HG03565 (cell line): ENCODE measurements at regions not wholly inside any gene's neighbourhood (a gene's known extent, or its start where the extent isn't known, plus 50 kb on each side); places are given as distances from the start of the nearest gene placed in this dataset.
"Not testable (repeated sequence)": the region's sequence is repeated elsewhere in the genome, so short reads cannot be mapped to it uniquely, and the experiment has no call there.

ENCODE experiments used
- ATAC-seq: cut with Tn5 transposase; IDR thresholded peaks from one replicate; pipeline ENCODE4 v1.9.1; 2021; ENCODE audit warnings: mild to moderate bottlenecking, moderate library complexity; ENCODE audit not compliant: unreplicated experiment

DNA sequence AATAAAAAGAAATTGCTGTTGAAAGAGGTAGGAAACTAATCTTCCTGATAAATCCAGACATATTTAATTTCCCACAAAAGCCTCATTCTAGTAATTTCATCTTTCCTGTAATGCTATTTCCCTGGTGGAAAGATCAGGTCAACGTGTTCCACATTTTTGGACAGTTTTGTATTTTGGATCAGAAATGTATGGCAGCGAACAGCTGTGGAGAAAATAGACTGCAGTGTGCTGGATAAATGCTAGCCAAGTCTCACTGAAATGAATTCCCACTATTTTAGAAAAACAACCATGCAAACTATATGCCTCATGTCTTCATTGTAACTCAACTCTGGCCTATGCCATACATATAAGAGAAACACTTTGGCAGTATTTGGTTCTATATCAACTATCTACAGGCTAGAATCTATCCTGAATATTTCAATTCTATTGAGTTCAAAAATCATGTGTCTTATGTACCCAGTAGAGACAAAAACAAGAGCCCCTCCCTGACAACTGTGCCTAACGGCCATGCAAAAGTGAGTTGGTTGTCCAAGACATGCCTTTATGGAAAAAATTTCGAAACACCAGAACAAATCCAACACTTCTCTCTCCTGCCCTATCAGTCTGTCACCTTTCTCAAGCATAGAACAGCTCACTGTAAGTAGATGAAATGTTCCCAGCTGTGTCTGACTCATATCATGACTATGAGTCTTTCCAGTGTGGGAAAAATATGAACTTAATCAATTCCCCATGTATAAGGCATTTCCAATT, 191.3 kb upstream of the NREP start:
- no peak for ATAC-seq

DNA sequence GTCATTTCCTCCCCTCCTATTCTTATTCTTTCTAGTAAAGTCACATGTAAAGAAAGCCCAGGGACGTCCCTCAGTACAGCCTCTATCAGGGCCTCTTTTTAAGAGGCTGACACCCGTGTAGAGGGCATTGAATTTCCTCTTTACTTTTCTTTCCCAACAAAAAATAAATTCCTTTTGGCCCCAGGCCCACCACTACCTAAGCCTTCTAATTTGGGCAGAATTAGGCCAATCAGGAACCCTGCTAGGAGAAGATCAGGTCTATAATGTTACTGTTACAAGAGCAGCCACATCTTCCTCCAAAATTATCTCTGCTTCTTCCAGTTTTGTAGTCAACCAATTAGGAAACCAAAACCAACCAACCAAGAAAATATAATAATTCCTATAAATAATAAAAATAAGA, 189.6 kb upstream of the NREP start:
- ATAC-seq, result no peak

GRCh38 chr5:111945535-111945934, 188.5 kb upstream of the NREP start:
- ATAC-seq, result no peak

- ATAC-seq, result no peak
These were observed 185.8 kb upstream of the NREP start for GRCh38 chr5:111942661-111943401.

DNA sequence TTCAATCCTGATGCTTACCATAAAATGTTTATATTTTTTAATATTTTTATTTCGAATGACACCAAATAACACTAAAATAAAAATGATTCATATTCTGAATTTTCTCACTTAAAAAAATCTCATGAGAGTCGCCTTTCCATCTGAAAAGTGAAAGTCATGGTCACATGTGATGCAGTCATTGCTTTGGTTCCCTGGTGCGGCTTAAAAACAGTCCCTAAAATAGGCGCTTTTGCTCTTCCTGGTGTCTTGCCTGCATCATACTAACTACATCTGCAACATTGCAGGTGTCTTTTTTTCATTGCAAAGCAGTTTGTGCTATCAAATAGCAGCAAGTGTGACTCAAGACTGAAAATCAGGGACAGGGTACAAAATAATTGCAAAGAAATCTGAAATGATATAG, 185.2 kb upstream of the NREP start:
- no peak for ATAC-seq

- ATAC-seq, result no peak
These were observed 180.1 kb upstream of the NREP start for GRCh38 chr5:111937094-111937493.

DNA sequence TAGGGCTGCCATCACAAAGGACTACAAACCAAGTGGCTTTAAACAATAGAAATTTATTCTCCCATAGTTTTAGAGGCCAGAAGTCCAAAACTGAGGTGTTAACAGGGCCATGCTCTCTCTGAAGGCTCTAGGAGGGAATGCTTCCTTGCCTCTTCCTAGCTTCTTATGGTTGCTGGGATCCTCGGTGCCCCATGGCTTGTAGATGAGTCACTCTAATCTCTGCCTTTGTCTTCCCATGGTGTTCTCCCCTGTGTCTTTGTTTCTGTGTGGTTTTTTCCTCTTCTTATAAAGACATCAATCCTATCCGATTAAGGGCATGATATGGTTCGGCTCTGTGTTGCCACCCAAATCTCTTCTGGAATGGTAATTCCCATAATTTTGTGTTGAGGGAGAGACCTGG, 178.8 kb upstream of the NREP start:
- ATAC-seq, result no peak

DNA sequence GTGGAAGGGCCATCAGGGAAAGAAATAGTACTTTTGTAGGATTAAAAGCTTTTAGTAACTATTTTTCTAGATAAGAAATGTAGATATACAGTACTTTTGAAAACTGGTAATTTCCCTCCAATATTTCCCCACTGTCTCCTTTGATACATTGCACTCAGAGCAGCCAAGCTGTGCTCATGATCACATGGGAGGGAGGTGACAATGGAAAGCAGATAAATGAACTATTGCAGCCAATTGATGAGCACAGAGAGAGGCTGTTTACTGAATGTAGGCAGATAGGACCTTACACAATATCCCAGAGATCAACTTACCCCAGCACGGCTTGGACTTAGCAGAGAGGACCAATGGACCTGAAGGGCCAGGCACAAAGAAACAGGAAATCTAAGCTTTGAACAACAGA, 178.0 kb upstream of the NREP start:
- ATAC-seq, result no peak

DNA sequence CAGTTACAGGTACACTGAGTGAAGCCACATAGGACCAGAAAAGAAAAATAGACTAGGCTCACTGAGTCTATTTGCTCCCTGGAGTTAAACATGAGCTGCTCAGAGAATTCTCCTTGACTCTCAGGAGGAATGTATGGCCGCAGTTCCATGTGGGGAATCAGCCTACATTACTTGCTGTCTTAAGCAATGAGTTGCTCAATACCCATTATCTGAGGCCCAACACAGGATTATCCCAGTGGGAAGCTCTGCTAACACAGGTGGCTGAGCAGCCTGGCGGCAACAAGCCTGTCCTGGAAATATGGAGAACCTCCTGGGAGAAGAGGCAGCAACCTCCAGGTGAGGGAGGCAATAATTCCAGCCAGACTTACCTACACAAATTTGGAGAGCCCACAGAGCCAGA, 177.5 kb upstream of the NREP start:
- no peak for ATAC-seq

DNA sequence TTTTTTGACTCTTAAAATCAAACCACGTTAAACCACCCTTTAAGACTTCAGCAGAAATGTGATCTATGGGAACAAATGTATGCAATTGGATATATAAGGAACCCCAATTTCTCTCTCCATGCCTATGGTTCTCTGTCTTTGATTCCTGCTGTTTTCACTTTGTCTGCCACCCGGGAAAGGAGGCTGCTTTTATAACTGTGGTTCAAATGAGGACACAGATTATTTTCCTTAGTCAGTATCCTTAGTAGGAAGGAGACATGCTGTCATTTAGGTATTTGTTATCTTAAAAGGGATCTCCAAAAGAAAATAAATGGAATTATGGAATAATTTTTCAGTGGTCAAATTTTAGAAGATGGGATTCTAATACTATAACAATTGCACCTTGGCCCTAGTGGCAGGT, 176.1 kb upstream of the NREP start:
- ATAC-seq, result no peak

DNA sequence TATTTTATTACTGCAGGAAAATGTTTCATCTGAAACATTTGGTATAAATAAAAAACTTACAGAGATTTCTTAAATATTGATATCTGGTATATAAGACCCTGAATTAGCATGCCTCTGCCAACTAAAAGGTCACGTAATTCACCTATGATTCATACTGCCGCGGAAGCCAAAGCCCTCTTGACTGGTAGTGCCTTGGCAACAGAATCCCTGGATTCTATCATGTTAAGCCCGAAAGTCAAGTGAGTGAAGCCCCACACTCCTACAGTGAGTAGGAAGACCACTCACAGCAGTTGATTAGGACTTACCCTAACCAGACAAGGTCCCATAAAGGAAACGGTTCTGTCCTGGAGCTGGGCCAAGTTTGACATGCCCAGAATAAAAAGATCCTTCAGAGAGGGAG, 175.6 kb upstream of the NREP start:
- no peak for ATAC-seq

- no peak for ATAC-seq
These were observed 175.2 kb upstream of the NREP start for GRCh38 chr5:111932199-111932598.

- no peak for ATAC-seq
These were observed 174.7 kb upstream of the NREP start for GRCh38 chr5:111931655-111932054.

DNA sequence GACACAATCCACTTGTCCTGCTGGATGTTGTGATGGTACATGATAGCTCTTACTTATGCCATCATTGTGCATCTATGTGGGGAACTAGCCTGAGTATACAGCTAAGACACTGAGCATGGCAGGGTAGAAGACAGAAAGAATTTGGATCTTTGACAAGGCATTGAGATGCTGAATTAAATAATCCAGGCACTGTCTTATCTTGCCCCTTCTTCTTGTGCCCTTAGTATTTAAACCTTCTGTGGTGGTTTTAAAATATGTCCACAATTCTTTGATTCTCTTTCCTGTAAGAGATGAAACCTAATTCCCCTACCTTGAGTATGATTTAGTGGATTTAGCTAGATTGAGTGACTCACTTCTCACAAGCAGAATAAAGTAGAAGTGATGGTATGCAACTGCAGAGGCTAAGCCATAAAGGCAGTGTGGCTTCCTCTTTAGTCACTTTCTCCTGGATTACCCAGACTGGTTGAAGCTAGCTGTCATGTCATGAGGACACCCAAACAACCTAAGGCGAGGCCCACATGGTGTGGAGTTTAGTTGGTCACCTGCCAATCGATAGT, 174.0 kb upstream of the NREP start:
- no peak for ATAC-seq

DNA sequence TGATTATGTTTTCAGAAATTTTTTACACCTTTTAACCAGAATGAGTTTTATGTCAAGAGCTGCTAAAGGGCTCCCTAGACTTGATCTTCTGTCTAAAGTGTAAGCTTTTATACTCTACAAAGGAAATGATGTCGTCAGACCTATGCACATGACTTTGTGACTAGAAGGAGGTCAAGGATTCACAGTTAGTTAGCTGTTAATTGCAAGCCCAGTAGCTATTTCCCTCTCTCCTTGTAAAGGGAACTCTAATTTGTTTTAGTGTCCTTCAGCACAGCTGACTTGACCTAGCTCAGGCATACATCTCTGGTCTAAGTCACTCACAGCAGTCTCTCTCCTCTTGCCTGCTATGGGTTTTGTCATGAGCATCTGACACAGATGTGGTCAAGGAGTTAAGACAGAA, 173.5 kb upstream of the NREP start:
- no peak for ATAC-seq

- ATAC-seq, result no peak
These were observed 172.9 kb upstream of the NREP start for GRCh38 chr5:111929867-111930266.

DNA sequence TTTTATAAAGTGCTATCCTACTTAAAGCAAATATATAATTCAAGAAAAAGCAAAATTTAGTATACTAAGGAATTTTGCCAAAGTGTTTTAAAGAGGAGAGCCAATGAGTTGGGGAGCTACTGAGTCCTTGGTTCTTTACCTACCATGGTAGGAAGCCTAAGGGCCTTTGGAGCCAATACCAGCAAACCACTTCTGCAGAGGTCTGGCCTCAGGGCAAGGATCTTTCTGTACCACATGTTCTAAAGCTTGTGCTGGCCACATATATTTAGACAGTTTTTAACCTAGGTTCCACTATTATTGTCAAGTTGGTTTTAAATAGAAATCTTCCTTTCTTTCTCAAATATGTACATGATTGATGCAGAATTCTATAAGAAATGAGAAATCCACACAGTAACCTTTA, 172.3 kb upstream of the NREP start:
- ATAC-seq, result no peak

DNA sequence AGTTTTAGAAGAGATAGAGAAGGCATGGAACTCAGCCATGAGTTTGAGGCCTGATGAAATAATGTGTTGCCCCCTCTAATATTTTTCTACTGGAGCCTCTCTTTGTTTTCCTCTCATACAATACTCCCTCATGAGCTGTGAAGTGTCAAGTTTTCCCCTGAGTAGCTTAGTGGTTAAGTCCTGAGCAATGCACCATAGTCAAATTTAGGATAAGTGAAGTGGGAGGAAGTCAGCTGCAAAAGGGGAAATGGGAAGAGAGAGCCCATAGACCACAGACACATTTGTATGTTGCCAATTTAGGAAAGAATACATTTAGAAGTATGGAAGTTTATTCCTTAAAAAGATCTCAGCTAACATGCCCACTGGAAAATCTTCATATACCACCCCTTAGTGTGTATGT, 171.5 kb upstream of the NREP start:
- no peak for ATAC-seq

GRCh38 chr5:111927191-111927590, 170.2 kb upstream of the NREP start:
- ATAC-seq, result no peak

DNA sequence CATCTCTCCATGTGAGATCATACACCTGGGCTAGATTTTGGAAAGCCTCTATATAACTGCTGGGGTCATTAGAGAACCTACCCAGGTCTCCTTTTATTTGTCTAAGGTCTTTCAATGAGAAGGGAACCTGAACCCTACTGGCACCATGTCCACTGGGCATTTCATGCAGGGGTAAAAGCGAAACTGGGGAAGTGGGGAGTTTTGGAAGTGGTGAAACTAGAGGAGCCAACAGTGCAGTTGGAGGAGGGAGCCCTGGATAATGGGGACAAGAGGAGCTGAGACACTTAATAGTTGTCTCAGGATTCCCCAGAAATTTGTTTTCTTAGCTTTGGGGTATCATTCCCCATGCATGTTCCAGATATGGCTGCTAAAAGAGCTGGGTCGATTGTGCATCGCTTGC, 169.0 kb upstream of the NREP start:
- no peak for ATAC-seq

DNA sequence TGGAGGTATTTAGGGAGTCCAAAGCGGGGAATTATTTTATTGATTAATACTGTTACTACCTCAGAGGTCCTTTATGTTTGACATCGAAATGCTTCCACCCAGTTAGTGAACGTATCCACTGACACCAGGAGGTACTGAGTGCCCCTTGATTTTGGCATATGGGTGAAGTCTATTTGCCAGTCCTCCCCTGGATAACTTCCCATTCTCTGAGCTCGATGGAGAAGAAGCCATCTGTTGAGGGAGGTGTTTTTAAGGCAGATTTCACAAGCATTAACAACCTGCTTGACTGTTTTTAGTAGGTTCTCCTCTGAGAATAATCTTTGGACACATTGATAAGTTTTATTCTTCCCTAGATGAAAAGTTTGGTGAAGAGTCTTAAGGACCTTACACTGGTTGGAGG, 165.3 kb upstream of the NREP start:
- ATAC-seq, result no peak

DNA sequence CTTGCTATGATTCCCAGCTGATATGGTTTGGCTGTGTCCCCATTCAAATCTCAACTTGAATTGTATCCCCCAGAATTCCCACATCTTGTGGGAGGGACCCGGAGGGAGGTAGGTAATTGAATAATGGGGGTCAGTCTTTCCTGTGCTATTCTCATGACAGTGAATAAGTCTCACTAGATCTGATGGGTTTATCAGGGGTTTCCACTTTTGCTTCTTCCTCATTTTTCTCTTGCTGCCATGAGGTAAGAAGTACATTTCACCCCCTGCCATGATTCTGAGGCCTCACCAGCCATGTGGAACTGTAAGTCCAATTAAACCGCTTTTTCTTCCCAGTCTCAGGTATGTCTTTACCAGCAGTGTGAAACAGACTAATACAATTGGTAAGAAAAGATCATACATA, 164.7 kb upstream of the NREP start:
- not testable (repeated sequence) for ATAC-seq
